CD1c-positive myeloid dendritic cell (primary cell): ENCODE measurements at regions not wholly inside any gene's neighbourhood (a gene's known extent, or its start where the extent isn't known, plus 50 kb on each side); places are given as distances from the start of the nearest gene placed in this dataset.

Experiments used
- DNase-seq: peaks from one replicate; pipeline ENCODE4 v3.0.0-alpha.2; 2016; ENCODE audit errors: extremely low spot score

DNA sequence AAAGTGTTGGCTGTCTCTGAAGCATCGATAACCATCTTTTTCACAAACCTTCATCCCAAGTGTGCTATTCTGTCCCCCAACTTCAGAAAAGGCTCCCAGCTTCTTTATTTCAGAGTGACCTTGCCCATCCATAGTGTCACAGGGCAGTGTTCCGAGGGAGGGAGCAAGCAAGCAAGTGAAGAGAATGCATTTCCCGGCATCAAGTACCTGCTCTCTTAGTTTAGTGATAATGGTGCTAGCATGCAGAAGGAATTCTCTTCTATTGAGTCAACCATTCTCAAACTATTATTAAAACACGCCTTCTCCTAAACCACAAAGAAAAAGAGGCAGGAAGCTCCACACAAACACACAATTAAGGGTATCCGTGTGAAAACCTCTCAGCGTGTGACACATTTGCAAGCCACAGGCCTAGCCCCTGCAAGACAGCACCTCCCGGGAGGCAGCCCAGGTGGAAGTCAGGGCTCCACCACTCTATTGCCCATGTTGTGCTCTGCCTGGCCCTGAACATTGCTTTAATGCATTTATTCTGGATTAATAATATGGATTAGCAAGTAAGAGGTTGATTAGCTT lies 504.9 kb downstream of the GALR1 start:
- DNase-seq = no peak

DNA sequence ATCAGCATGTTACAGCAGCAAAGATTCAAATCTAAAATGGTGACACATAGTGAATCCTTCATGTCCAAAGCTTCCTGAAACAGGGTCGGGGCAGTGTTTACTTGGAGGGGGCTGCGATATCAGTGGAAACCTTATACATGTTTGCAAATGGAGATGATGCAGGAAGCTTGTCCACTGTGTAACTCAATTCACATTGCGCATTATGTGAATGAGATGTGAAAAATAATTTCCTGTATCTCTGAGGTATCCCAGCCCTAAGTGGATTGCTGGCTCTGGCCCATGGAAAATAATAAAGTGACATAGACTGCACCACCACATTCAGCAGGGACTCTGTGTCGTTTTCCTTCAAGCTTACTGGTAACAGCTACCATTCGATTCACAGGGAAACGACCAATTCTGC lies 505.5 kb downstream of the GALR1 start:
- DNase-seq = no peak

GRCh38 chr18:77761332-77761731 lies 511.7 kb downstream of the GALR1 start:
- no peak for DNase-seq

- DNase-seq = peak; percentile 23
Observed at GRCh38 chr18:77762014-77762413, 512.4 kb downstream of the GALR1 start.

DNA sequence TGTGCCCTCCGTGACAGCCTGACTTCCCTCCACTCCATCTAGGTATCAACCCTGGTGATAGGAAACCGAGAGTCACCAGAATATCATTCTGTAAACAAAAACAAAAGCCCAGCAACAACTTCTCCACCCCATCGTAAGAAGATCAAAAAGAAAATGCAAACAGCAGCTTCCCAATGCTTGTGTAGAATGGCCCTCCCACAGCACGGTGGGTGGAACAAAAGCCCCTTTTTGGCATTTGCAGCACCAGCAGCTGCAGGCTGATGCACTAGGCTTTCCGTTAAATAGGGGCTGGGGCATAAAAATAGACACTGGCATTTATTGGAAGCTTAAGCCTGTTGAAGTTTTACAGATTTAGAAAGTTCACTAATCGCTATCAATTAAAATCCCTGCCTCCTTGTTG lies 513.0 kb downstream of the GALR1 start:
- DNase-seq = no peak

DNA sequence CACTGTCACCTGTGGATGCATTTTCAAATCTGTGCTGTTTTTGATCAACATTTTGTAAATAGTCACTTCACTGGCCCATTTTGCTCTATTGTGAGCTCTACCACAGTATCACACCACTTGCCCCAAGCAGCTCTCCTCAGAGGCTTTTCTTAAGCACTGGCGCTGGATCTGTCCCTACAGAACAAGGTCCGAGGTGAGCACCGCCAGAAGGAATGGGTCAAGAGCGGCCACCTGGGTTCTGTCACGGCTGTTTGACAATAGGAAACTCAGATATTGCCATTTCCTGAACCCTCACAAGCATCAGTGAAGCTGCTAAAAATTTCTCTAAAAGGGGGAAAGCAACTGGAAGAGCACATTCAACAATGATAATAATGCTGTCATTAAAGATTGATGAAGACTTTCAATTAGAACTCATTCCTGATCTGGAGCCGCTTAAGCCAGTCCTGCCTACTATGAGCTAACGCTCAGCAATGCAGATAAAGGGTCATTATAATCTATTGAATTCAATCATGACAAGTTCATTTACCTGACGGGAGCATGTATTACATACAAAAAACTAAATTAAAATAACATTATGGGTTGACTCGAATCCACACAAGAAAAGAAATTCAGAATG lies 514.0 kb downstream of the GALR1 start:
- DNase-seq = no peak

DNA sequence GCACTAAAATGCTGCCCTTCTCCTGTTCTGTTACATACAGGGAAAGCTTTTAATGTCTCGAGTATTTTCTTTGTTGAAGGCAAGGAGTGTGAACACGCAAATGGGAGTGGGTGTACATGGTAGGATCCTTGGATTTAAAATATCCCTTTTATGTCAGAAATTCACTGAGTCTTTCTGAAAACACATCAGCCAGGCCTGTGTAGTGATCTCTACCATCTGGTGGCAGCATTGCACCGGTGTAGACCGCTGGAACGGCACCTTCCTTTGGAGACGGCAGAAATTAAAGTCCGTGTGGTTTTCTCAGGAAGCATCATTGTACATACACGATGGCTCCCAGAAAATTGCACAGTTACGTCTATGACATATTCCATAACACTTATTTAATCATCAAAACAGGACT lies 515.8 kb downstream of the GALR1 start:
- no peak for DNase-seq

GRCh38 chr18:77766421-77766820 lies 516.8 kb downstream of the GALR1 start:
- no peak for DNase-seq

DNA sequence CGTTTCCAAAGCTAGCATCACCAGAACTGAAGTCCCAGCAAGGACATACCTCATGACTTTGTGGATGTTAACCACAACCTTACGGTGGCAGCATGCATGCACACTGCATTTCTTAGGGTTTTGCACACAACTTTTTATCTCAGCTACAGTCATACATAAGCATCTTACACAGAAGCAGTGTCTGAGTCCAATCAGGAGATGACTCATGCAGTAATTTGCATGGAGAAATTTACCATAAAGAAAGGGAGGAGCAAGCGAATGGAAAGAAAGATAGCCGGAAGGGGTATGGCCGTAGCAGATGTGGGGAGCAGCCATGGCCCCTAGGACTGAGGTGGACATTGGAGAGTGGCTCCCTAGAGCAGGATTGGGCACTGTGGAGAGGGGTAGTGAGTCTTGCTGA lies 522.5 kb downstream of the GALR1 start:
- no peak for DNase-seq

- no peak for DNase-seq
Observed at GRCh38 chr18:77776104-77776503, 526.5 kb downstream of the GALR1 start.

- no peak for DNase-seq
Observed at GRCh38 chr18:77777163-77777562, 527.5 kb downstream of the GALR1 start.

DNA sequence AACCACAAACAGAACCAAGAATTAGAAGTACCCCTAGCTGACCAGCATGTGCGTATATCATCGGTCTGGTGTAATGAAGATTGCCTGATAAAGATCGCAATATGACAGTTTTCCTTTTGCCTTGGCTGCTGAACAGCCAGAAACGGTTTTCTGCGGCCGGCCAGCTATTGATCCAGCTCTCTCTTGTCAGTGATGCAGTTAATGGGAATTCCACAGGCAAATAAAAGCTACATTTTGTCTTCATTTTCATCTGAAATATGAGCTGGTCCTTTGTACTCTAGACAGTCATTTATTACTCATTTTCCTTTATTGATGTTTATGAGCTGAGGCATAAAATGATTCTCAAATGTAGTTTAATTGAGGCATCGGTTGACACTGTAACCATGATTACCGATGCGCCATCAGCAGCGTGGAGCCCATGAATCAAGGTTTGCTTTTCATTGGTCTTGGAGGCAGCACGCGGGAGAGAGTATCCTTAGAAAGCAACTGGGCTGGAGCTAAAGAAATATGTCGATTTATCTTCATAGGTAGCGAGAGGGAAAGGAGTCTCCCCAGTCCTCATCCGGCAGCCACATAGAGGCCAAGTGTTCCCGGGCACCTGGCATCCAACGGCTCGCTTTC lies 535.2 kb downstream of the GALR1 start:
- no peak for DNase-seq

GRCh38 chr18:77785415-77785975 lies 535.8 kb downstream of the GALR1 start:
- DNase-seq = no peak

- DNase-seq = no peak
Observed at GRCh38 chr18:77803024-77803423, 553.4 kb downstream of the GALR1 start.

GRCh38 chr18:77804382-77804781 lies 554.7 kb downstream of the GALR1 start:
- DNase-seq = no peak

GRCh38 chr18:77807650-77808049 lies 558.0 kb downstream of the GALR1 start:
- DNase-seq = no peak

DNA sequence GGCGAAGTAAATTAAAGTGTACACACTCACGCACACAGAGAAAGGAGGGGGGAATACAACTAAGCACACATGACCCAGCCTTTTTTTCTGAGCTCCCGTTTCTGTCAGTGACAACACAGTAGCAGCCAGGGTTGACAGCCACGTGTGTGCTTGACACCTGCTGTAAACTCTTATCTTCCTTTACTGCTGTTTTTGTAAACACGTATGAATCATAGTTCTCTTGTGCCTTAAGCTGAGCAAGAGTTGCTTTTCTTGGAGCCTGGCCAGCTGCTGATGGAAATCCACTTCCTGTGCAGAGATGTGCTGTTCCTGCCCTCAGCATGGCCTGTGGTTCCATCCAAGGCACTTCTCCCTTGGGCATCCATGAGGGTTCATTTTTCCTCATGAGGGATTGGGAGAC lies 561.9 kb downstream of the GALR1 start:
- no peak for DNase-seq

DNA sequence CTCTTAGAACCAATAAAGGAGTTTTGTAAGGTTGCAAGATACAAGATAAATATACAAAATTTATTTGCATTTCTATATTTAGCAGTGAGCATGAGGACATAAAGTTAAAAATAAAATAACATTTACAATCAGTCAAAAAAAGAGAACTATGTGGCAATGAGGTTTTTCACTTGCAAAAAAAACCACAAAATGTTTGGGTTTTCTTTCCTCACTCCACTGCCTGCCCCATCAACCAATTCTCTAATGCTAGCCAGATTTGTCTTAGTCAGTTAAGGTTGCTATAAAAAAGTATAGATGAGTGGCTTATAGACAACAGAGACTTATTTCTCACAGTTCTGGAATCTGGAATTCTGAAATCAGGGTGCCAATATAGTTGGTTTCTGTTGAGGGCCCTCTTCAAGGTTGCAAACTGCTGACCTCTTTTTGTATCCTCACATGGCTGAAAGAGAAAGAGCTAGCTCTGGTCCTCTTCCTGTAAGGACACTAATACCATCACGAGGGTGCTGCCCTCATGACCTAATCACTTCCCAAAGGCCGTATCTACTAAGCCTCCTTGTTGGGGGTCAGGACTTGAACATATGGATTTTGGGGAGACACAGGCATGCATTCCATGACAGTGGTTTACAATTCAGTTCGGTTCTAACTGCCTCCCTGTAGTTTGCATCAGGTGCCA lies 566.2 kb downstream of the GALR1 start:
- no peak for DNase-seq

GRCh38 chr18:77818328-77818727 lies 568.7 kb downstream of the GALR1 start:
- DNase-seq = no peak

DNA sequence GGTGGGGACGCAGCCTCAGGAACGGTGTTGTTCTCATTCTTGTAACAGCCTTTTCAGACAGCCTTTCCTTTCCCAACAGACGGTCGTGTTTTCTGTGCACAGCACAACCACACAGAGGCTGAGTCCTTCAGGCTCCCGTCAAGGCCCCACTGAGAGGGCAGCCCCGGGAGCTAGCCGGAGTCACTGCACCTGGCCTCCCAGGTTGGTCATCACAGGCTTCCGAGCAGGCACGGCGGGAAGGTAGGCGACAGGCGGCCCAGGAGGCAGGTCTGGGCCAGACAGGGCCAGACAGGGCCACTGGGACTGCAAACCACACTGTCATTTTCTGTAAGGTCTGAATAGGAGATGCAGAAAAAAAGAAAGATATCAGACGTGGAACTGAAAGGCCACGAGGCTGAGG lies 570.8 kb downstream of the GALR1 start:
- no peak for DNase-seq

DNA sequence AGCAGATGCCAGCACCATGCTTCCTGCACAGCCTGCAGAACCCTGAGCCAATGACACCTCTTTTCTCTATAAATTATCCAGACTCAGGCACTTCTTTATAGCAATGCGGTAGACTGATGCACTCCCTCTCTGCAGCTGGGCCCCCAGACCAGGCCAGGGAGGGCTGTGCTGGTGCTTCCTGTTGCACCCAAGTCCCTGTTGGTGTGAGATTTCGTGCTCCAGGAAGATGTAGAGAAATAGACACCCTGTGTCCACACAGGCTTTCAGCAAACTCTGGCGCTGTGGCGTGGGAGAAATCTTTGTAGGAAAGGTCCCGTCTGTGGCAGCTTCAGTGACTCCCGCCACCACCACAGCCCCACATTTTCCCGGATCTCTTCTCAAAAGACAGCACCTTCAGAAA lies 572.2 kb downstream of the GALR1 start:
- DNase-seq = no peak

- no peak for DNase-seq
Observed at GRCh38 chr18:77822632-77823031, 573.0 kb downstream of the GALR1 start.

DNA sequence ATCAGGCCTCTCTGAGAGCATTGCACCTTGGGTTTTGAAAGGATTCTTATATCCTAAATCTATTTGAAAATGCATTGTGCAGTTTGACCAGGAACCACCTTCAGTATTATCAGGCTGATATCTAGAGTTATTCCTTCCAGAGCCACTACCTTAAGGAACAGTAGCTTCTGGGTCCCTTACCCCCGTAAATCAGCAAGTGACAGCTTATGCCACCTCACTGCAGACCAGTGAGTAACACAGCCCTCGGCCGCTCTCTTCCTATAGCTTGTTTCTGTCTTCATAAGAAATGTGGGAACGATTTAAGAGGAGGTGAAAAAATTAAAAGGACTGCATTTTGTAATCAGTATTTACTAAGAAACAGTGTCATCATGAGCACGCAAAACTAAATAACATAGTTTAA lies 584.2 kb downstream of the GALR1 start:
- DNase-seq = no peak
